KMS-11 (cell line): ENCODE measurements at regions not wholly inside any gene's neighbourhood (a gene's known extent, or its start where the extent isn't known, plus 50 kb on each side); places are given as distances from the start of the nearest gene placed in this dataset.

Source experiments
- H2AFZ ChIP-seq: fragments of 200-600 bp; sonication (generic); 2 replicates; pipeline ENCODE4 v1.6.1; 2016; ENCODE audit warnings: antibody characterized with exemption, mixed run types, low read depth
- H3K27ac ChIP-seq: fragments of 200-600 bp; sonication (generic); 2 replicates; pipeline ENCODE4 v1.6.1; 2016; ENCODE audit warnings: mild to moderate bottlenecking, mixed run types
- H3K27me3 ChIP-seq: fragments of 200-600 bp; sonication (generic); 2 replicates; pipeline ENCODE4 v1.6.1; 2017; ENCODE audit warnings: mild to moderate bottlenecking, low read depth, mixed run types, moderate library complexity; ENCODE audit not compliant: insufficient read depth
- H3K36me3 ChIP-seq: fragments of 200-600 bp; sonication (generic); 2 replicates; pipeline ENCODE4 v1.6.1; 2017; ENCODE audit warnings: mild to moderate bottlenecking, mixed run types; ENCODE audit not compliant: insufficient read depth
- H3K4me1 ChIP-seq: fragments of 200-600 bp; sonication (generic); 2 replicates; pipeline ENCODE4 v1.6.1; 2016; ENCODE audit warnings: mild to moderate bottlenecking, low read depth, mixed run types; ENCODE audit not compliant: poor library complexity, severe bottlenecking
- H3K4me2 ChIP-seq: fragments of 200-600 bp; sonication (generic); 2 replicates; pipeline ENCODE4 v1.7.0; 2016; ENCODE audit warnings: mild to moderate bottlenecking, mixed run types
- H3K4me3 ChIP-seq: fragments of 200-600 bp; sonication (generic); IDR thresholded peaks from 2 replicates; pipeline ENCODE4 v1.6.1; 2017; ENCODE audit warnings: low read depth, low read length, mixed read lengths; ENCODE audit not compliant: insufficient read depth
- H3K79me2 ChIP-seq: fragments of 200-600 bp; sonication (generic); 2 replicates; pipeline ENCODE4 v1.6.1; 2016; ENCODE audit warnings: low read depth, mixed run types; ENCODE audit not compliant: insufficient read depth
- H3K9ac ChIP-seq: fragments of 200-600 bp; sonication (generic); 2 replicates; pipeline ENCODE4 v1.6.1; 2016; ENCODE audit warnings: mild to moderate bottlenecking, mixed run types
- H4K20me1 ChIP-seq: fragments of 200-600 bp; sonication (generic); 2 replicates; pipeline ENCODE4 v1.6.1; 2016; ENCODE audit warnings: mild to moderate bottlenecking, mixed run types; ENCODE audit not compliant: insufficient read depth
- TF ChIP-seq, protein P1 (sequence below): fragments of 200-600 bp; sonication (generic); conservative IDR thresholded peaks from 2 replicates; pipeline ENCODE4 v1.6.1; 2017; ENCODE audit warnings: low read depth, mild to moderate bottlenecking, antibody characterized with exemption, low read length, moderate library complexity, mixed read lengths

DNA sequence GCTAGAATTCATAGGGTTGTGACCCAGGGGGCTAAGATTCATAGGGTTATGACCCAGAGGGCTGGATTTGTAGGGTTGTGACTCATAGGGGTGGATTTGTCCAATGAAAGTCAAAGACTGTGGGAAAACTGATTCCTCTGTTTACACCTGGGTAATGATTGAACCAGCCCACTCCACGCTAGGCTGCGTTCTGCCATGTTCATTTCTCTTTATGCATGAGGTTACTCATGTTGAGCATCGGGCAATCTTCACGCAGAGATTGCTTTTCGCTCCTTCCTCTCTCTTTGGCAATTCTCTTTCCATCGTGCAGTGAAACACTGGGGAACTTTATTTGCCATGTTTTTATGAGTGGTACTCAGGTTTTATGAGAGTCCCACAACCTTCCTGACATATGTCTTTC lies 127.8 kb downstream of the CRLF2 start:
- TF ChIP-seq, protein P1, sequence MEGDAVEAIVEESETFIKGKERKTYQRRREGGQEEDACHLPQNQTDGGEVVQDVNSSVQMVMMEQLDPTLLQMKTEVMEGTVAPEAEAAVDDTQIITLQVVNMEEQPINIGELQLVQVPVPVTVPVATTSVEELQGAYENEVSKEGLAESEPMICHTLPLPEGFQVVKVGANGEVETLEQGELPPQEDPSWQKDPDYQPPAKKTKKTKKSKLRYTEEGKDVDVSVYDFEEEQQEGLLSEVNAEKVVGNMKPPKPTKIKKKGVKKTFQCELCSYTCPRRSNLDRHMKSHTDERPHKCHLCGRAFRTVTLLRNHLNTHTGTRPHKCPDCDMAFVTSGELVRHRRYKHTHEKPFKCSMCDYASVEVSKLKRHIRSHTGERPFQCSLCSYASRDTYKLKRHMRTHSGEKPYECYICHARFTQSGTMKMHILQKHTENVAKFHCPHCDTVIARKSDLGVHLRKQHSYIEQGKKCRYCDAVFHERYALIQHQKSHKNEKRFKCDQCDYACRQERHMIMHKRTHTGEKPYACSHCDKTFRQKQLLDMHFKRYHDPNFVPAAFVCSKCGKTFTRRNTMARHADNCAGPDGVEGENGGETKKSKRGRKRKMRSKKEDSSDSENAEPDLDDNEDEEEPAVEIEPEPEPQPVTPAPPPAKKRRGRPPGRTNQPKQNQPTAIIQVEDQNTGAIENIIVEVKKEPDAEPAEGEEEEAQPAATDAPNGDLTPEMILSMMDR = no peak
- Histone ChIP-seq H2AFZ (no peak overlapping the region), H3K27ac (no peak overlapping the region), H3K4me1 (no peaks in the 10 kb centered on the region), H3K9ac (no peak overlapping the region), H4K20me1 (no peaks in the 10 kb centered on the region), H3K27me3 (no peaks in the 10 kb centered on the region), H3K79me2 (no peaks in the 10 kb centered on the region), H3K36me3 (no peaks in the 10 kb centered on the region), H3K4me3 (no peak overlapping the region), H3K4me2 (no peak overlapping the region)

DNA sequence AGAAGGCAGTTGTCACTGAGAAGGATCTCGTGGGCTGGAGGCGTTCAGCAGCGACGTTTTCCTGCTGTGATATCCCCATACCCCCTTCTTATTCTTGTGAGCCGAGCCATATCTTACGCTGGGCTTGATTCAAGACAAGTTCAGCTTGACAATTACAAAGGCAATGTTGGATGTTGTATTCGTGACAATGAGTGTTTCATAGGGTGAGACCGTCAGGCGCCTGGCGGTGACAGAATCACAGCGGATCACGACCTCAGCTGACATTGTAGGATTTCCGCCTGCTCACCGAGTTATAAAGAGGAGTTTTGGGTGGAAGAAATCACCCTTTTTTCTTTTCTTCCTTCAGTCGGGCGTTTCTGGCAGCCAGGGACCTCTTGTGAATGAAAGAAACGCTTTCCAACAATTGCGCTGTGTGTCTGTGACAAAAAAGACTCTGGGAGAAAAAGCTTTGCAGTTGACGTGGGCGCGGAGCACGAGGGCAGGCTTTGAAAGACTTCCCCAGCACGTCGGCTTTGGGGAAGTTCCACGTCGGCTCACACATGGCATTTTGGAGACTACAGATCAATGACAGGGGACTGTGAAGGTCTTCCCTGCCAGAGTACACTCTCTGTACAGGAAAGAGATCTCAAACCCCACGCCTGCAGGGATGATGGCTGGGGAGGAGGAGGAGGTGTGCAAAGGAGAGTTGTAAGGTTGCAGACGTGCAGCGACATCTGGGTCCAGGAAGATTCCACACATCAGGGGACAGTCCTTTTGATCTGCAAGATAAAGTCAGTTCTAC lies 135.4 kb downstream of the CRLF2 start:
- Histone ChIP-seq H2AFZ (no peak overlapping the region), H3K27ac (no peak overlapping the region), H3K4me2 (no peak overlapping the region), H3K9ac (no peak overlapping the region), H3K27me3 (no peaks in the 10 kb centered on the region), H4K20me1 (no peaks in the 10 kb centered on the region), H3K36me3 (no peaks in the 10 kb centered on the region), H3K79me2 (no peaks in the 10 kb centered on the region), H3K4me3 (no peak overlapping the region), H3K4me1 (no peaks in the 10 kb centered on the region)
- TF ChIP-seq, protein P1 = no peak

DNA sequence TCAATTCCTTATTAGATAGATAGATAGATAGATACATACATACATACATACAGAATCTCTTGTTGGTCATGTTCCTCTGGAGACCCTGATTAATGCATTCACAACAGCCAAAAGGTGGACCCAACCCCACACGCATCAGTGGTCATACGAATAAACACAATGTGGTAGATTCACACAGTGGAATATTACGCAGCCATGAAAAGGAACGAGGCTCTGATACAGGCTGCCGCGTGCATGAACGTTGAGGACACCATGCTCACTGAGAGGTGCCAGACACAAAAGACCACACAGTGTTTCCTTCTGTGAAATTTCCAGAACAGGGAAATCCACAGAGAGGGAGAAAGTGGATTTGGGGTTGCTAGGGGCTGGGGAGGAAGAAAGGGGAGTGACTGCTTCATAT lies 136.7 kb downstream of the CRLF2 start:
- Histone ChIP-seq H3K4me1 (no peaks in the 10 kb centered on the region), H3K36me3 (no peaks in the 10 kb centered on the region), H2AFZ (no peak overlapping the region), H3K79me2 (no peaks in the 10 kb centered on the region), H3K9ac (no peak overlapping the region), H3K27ac (no peak overlapping the region), H4K20me1 (no peaks in the 10 kb centered on the region), H3K27me3 (no peaks in the 10 kb centered on the region), H3K4me3 (no peak overlapping the region), H3K4me2 (no peak overlapping the region)
- TF ChIP-seq, protein P1 = no peak

DNA sequence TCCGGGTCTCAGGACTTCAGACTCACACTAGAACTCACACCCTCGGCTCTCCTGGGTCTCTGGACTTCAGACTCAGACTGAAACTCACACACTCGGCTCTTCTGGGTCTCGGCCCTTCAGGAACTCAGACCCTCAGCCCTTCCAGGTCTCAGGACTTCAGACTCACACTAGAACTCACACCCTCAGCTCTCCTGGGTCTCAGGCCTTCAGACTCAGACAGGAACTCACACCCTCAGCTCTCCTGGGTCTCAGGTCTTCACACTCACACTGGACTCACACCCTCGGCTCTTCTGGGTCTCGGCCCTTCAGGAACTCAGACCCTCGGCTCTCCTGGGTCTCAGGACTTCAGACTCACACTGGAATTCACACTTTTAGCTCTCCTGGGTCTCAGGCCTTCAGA lies 137.3 kb downstream of the CRLF2 start:
- H3K27ac ChIP-seq = no peak overlapping the region
- TF ChIP-seq, protein P1 = no peak
- H3K79me2 ChIP-seq = no peaks in the 10 kb centered on the region
- no peak overlapping the region for H3K9ac ChIP-seq
- H3K4me3 ChIP-seq = no peak overlapping the region
- H3K36me3 ChIP-seq = no peaks in the 10 kb centered on the region
- H3K4me2 ChIP-seq = no peak overlapping the region
- no peaks in the 10 kb centered on the region for H3K4me1 ChIP-seq
- no peaks in the 10 kb centered on the region for H3K27me3 ChIP-seq
- H2AFZ ChIP-seq = no peak overlapping the region
- H4K20me1 ChIP-seq = no peaks in the 10 kb centered on the region
